AG04450 (cell line): ENCODE measurements at regions not wholly inside any gene's neighbourhood (a gene's known extent, or its start where the extent isn't known, plus 50 kb on each side); places are given as distances from the start of the nearest gene placed in this dataset.

Experiments used
- CTCF ChIA-PET: fragments of 300-600, 350-600 bp; formaldehyde crosslinking; extraction: SDS; loops from one replicate; lab custom pipeline; 2022; ENCODE audit warnings: antibody characterized with exemption, inconsistent platforms; lab: Charles Lee
- POLR2A ChIA-PET: fragments of 350-600 bp; formaldehyde crosslinking; extraction: SDS; loops from one replicate; lab custom pipeline; 2021; ENCODE audit warnings: antibody characterized with exemption, inconsistent platforms; lab: Yijun Ruan, JAX
- DNase-seq: peaks from one replicate; pipeline ENCODE4 v3.0.0-alpha.2; 2011; ENCODE audit warnings: low read depth, low spot score
- H3K27ac ChIP-seq: one replicate; pipeline ENCODE4 v1.5.1; 2012; ENCODE audit warnings: low read depth, low read length, control low read depth
- H3K27me3 ChIP-seq: one replicate; pipeline ENCODE4 v1.6.0; 2012; ENCODE audit warnings: low read length; ENCODE audit not compliant: control insufficient read depth, insufficient read depth
- H3K4me3 ChIP-seq: 2 replicates; pipeline ENCODE4 v1.5.1; 2011; ENCODE audit warnings: mild to moderate bottlenecking, low read depth, low read length, control low read depth
- H3K9me3 ChIP-seq: 2 replicates; pipeline ENCODE4 v1.5.1; 2012; ENCODE audit warnings: low read length; ENCODE audit not compliant: control insufficient read depth, insufficient read depth
- TF ChIP-seq, protein P1 (sequence below): IDR thresholded peaks from 2 replicates; pipeline ENCODE4 v1.5.1; 2011; ENCODE audit warnings: low read depth, low read length, control low read depth, inconsistent platforms

GRCh38 chr2:16129716-16130540, 189.6 kb downstream of the MYCN start:
- CTCF ChIA-PET, result no interaction called here
- no peak for DNase-seq

GRCh38 chr2:16128746-16129610, 188.6 kb downstream of the MYCN start:
- Histone ChIP-seq H3K4me3 (no peak overlapping the region), H3K27ac (no peak overlapping the region), H3K27me3 (no peaks in the 10 kb centered on the region), H3K9me3 (peaks cover 58% of the 10 kb centered on the region)
- ChIA-PET POLR2A (no interaction called here), CTCF (no interaction called here)
- DNase-seq, result no peak
- TF ChIP-seq, protein P1, sequence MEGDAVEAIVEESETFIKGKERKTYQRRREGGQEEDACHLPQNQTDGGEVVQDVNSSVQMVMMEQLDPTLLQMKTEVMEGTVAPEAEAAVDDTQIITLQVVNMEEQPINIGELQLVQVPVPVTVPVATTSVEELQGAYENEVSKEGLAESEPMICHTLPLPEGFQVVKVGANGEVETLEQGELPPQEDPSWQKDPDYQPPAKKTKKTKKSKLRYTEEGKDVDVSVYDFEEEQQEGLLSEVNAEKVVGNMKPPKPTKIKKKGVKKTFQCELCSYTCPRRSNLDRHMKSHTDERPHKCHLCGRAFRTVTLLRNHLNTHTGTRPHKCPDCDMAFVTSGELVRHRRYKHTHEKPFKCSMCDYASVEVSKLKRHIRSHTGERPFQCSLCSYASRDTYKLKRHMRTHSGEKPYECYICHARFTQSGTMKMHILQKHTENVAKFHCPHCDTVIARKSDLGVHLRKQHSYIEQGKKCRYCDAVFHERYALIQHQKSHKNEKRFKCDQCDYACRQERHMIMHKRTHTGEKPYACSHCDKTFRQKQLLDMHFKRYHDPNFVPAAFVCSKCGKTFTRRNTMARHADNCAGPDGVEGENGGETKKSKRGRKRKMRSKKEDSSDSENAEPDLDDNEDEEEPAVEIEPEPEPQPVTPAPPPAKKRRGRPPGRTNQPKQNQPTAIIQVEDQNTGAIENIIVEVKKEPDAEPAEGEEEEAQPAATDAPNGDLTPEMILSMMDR, result no peak

More at GRCh38 chr2:16129716-16130540, 189.6 kb downstream of the MYCN start:
- TF ChIP-seq, protein P1, result no peak
- Histone ChIP-seq H3K27me3 (no peaks in the 10 kb centered on the region), H3K27ac (no peak overlapping the region), H3K4me3 (no peak overlapping the region), H3K9me3 (peaks cover 51% of the 10 kb centered on the region)
- POLR2A ChIA-PET, result no interaction called here

GRCh38 chr2:16127958-16128357, 187.6 kb downstream of the MYCN start:
- TF ChIP-seq, protein P1, result no peak
- CTCF ChIA-PET, result no interaction called here

DNA sequence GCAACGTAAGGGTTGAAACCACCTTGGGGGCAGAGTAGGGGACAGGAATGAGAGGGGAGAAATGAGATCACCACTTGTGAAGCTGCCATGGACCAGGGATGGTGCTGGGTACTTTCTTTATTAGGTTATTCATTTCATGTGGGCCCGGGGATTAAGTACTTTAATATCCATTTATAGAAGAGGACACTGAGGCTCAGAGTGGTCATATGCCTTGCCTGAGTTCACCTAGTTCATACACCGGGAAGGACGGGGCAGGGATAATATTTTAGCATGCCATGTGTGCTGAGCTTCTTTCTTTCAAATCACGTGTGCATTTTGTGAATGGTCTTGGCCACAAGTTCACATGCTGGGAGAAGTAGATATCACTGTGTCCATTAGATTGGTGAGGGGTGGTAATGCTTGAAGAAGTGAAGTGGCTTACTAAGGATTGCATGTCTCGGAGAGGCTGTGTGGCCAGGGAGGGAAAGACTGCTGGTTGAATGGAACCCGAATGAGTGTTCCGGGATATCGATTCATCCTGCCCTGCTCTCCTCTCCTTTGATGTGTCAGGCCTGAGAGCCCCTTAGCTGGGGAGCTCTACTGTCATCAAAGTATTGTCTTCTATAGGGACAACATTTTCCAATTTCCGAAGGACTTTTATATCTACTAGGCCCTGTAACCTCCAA, 187.1 kb downstream of the MYCN start:
- peaks cover 56% of the 10 kb centered on the region for H3K9me3 ChIP-seq
- TF ChIP-seq, protein P1, result no peak
- H3K27me3 ChIP-seq, result no peaks in the 10 kb centered on the region
- ChIA-PET POLR2A (no interaction called here), CTCF (no interaction called here)
- no peak overlapping the region for H3K27ac ChIP-seq
- DNase-seq, result no peak
- H3K4me3 ChIP-seq, result no peak overlapping the region

More at GRCh38 chr2:16127958-16128357, 187.6 kb downstream of the MYCN start:
- POLR2A ChIA-PET, result no interaction called here
- H3K27me3 ChIP-seq, result no peaks in the 10 kb centered on the region
- no peak for DNase-seq
- H3K9me3 ChIP-seq, result peaks cover 56% of the 10 kb centered on the region
- no peak overlapping the region for H3K4me3 ChIP-seq
- no peak overlapping the region for H3K27ac ChIP-seq
